ENCODE measurements at regions not wholly inside any gene's neighbourhood (a gene's known extent, or its start where the extent isn't known, plus 50 kb on each side); places are given as distances from the start of the nearest gene placed in this dataset.

DNA sequence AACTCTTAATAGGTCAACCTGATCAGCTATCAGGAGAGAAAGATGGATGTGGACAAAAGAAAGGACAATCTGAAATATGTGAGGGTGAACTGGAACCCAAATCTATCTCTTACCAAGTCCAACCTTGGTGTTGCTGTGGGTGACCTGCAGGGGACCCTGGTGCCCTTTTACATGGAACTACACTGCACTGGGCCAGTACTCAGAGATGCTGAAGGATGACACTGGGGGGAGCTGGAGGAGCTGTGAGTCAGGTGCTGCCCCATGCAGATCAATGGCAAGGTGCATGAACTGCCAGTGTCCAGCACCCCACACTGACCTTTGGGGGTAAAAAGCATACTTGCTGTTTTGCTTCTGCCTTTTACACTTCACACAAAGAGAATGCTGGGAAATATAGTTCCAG is 55.6 kb upstream of the TBC1D5 start:
- TF ChIP-seq, protein P1, sequence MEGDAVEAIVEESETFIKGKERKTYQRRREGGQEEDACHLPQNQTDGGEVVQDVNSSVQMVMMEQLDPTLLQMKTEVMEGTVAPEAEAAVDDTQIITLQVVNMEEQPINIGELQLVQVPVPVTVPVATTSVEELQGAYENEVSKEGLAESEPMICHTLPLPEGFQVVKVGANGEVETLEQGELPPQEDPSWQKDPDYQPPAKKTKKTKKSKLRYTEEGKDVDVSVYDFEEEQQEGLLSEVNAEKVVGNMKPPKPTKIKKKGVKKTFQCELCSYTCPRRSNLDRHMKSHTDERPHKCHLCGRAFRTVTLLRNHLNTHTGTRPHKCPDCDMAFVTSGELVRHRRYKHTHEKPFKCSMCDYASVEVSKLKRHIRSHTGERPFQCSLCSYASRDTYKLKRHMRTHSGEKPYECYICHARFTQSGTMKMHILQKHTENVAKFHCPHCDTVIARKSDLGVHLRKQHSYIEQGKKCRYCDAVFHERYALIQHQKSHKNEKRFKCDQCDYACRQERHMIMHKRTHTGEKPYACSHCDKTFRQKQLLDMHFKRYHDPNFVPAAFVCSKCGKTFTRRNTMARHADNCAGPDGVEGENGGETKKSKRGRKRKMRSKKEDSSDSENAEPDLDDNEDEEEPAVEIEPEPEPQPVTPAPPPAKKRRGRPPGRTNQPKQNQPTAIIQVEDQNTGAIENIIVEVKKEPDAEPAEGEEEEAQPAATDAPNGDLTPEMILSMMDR (IDR thresholded peaks at IDR 0.05; ENCODE audit: low read depth, low read length): no peak
- Histone ChIP-seq H3K9me3 (no peaks in the 10 kb centered on the region), H3K27me3 (no peaks in the 10 kb centered on the region), H3K4me1 (no peaks in the 10 kb centered on the region), H3K36me3 (no peaks in the 10 kb centered on the region), H3K4me3 (ENCODE audit: low read depth, low read length) (no peak overlapping the region)
- no peak for DNase-seq

DNA sequence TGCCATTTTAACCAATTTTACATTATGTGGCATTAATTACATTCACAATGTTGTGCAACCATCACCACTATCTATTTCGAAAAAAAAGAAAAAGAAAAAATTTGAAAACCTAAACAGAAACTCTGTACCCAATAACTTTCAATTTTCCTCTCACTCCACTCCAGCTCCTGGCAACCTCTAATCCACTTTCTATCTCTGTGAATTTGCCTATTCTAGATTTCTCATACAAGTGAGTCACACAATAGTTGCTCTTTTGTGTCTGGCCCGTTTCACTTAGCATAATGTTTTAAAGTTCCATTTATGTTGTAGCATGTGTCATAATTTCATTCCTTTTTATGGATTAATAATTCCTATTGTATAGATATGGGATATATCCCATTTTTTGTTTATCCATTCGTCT is 53.3 kb upstream of the TBC1D5 start:
- Histone ChIP-seq H3K36me3 (no peaks in the 10 kb centered on the region), H3K4me1 (no peaks in the 10 kb centered on the region), H3K9me3 (no peaks in the 10 kb centered on the region), H3K4me3 (ENCODE audit: low read depth, low read length) (no peak overlapping the region), H3K27me3 (no peaks in the 10 kb centered on the region)
- DNase-seq: no peak
- TF ChIP-seq, protein P1 (IDR thresholded peaks at IDR 0.05; ENCODE audit: low read depth, low read length): no peak

DNA sequence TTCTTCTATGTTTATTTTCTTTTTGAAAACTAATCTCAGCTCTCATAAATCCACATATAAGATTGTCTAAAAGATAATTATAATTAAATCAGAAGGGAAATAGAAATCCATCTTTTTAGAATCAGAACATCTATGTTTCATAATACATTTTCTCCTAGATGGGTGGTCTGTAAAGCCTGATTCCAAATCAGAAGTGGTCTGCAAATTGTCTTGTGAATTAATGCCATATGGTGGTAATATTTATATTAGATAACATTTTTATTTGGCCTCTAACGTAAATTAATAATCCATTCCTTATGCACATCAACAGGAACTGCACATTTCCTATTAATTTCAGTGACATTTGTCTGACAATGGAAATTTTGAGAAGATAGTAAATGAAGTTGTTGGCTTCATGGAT is 52.8 kb upstream of the TBC1D5 start:
- no peak overlapping the region for H3K4me3 ChIP-seq (ENCODE audit: low read depth, low read length)
- H3K36me3 ChIP-seq: no peaks in the 10 kb centered on the region
- TF ChIP-seq, protein P1 (IDR thresholded peaks at IDR 0.05; ENCODE audit: low read depth, low read length): no peak
- H3K27me3 ChIP-seq: no peaks in the 10 kb centered on the region
- no peak for DNase-seq
- H3K9me3 ChIP-seq: no peaks in the 10 kb centered on the region
- H3K4me1 ChIP-seq: no peaks in the 10 kb centered on the region

DNA sequence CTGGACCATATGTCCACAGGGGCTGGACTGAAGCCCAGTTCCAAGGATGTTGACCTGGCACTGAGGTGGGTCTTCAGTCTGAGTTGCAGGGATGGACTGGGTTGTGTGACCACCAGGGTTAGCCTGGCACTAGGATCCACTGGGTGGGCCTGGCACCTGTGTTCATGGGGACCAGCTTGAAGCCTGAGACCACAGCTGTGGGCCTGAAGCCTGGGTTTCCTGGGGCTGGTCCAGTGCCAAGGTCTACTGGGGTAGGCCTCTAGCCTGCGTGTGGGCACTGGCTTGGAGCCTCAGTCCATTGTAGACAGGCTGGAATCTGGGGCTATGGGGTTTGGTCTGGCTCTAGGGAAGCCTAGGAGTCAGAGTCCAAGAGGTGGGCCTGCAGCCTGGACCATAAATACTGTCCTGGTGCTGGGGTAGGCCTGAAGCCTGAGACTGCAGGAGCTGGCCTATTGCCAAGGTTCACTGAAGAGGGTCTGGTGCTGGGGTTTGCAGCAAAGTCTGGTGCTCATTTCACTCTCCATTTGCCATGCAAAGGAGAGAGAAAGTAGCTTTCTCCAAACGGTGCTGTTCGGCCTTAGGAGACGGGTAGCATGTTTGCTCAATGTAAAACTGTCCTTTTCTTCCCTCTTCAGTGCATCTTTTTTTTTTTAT is 51.2 kb upstream of the TBC1D5 start:
- DNase-seq: peak; percentile 64
- TF ChIP-seq, protein P1 (IDR thresholded peaks at IDR 0.05; ENCODE audit: low read depth, low read length): no peak
- Histone ChIP-seq H3K9me3 (no peaks in the 10 kb centered on the region), H3K36me3 (no peaks in the 10 kb centered on the region), H3K4me1 (no peaks in the 10 kb centered on the region), H3K27me3 (no peaks in the 10 kb centered on the region), H3K4me3 (ENCODE audit: low read depth, low read length) (no peak overlapping the region)
